M059J (cell line): ENCODE measurements at regions not wholly inside any gene's neighbourhood (a gene's known extent, or its start where the extent isn't known, plus 50 kb on each side); places are given as distances from the start of the nearest gene placed in this dataset.

Experiments used
- DNase-seq: peaks from one replicate; pipeline ENCODE4 v3.0.0-alpha.2; 2012; ENCODE audit warnings: low read depth

DNA sequence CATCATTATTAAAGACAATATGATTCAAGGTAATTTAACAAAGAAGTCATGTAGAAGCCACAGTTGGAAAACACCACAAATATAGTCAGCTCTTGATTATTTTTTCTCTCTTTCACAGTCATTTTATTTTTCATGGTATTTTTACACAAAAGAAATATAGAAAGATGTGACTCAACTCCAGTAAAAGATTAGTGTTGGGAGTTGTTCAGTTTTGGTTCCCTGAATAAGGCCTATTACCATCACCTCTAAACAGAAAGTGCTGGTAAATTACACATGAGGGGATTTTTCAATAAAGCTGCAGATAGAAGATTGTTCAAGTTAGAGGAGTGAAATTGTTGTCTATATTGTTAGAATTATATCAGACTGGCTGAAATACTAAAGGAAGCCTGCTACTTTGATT is 107.0 kb downstream of the DDIT4L start:
- no peak for DNase-seq

DNA sequence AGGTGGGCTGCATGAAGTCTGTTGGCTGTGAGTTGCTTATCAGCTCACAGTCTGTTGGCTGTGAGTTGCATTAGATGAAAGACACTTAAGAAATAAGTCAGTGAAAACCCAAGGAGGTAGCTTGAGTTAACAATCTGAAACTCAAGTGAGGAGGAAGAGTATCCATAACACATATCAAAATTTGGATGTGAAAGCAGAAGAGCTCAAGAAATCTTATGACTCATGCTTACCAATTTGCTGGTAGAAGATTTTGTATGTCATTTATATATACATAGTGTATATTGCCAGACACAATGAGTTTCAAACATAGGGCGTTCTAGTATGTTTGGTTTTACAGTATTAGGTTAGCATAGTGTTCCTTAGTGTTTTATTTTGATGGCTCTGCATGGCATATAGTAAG is 107.4 kb downstream of the DDIT4L start:
- no peak for DNase-seq

DNA sequence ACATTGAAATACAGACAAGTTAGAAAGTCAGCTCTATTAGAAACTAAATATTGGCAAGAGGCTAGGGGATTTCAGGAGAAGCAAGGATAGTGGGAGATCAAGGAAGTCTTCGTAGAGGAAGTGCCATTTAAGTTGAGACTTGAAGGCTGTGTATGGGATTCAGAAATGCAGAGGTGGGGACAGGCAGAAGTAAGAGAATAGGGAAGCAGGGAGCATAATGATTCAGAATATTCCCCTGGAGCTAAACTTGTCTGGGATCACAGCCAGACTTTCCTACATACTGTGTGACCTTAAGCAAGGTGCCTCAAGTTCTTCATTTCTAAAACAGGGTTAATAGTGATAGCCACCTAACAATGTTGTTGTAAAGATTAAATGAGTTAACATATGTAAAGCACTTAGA is 108.8 kb downstream of the DDIT4L start:
- DNase-seq: peak; percentile 69

DNA sequence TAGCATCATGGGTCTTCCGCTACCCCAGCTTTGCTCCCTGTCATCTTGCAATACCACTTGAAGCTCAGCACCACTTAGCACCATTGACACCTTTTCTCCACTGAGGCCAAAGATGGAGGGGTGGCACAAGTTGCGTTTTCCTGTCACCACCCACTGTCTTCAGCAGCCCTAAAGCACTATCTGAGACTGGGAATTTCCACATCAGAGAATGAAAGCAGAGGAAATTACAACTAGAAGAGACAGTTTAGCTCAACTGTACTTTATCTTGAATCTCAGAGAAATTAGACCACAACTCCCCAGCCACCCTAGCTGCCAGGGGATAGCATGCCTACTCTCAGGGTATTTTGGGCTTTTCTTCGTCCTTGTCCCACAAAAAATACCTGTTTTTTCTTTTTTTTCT is 111.0 kb downstream of the DDIT4L start:
- no peak for DNase-seq

DNA sequence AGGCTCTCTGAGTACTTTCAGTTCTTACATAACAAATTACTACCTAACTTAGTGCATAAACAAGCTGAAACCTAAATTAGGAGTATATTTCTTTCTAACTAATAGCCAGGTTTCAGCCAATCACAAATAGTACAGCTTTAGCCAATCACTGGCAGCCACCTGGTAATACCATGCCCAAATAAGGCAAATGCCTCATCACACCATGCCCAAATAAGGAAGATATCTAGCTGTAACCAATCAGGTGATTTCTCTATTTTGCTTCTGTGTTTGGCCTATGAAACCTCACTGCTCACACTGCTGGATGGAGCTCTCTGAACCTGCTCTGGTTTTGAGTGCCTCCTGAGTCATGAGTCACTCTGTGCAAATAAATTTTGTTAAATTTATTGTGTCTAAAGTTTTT is 113.5 kb downstream of the DDIT4L start:
- DNase-seq: peak; percentile 76

DNA sequence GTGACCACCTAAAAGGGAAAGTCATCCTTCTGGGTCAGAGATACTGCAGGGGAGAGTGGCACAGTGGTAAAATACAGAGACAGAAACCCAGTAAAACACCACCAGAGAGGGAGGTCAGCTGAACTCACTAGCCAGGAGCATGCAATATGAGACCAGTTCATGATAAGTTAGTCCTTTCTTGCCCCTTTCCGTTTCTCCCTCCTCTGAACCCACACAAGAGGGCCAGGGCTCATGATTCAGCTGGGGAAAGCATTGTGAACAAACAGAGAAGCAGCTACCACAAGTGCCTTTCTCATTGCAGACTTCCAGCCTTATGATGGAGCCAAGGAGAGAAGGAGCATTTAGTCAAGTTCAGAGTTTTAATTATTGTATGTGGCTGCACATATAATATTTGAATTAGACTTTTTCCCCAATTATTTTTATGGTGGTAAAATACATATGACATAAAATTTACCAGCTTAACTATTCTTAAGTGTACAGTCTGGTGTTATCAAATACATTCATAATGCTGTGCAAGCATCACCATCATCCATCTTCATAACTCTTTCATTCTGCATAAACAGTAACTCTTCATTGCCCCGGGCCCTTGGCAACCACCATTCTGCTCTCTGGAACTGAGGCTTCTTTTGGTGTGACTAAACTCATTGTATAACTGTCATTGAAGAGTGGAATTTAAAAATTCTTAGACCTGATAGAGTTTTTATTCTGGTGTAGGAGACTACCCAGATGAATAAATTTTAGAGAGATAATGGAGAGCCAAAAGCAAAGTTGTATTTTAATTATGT is 114.6 kb downstream of the DDIT4L start:
- DNase-seq: peak; percentile 73

DNA sequence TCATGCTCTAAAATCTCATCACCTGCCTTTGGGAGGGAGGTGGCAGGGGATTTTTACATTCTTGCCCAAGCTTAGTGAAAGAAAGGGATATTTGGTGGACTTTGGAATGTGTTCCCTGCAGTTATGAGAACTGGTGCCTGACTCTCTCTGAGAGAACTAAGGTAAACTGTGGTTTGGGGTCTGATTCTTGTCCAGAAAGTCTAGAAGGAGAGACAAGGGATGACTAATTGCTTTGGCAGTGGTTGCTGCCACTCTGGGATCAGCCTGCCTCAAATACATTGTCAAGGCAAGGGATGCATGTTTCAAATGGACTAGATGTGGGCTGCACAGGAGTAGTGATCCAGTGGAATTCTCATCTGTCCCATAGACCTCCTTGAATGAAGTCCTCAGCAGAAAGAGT is 115.2 kb downstream of the DDIT4L start:
- DNase-seq: peak; percentile 88

DNA sequence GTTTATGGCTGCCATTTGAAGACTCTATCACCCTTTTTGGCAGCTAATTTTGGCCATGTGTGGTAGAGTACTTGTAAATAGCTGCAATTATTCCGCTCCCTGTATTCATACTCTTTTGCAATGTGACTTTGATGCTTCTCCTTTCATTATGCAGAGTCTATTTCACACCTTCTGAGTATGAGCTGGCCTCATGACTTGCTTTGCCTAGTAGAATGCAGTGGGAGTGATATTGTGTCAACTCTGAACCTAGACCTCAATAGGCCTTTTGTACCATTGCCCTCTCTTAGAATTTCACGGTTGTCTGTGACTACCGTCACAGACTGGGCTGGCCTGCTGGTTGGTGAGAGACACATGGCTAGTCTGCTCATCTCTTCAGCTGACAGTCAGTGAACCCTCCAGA is 118.8 kb downstream of the DDIT4L start:
- no peak for DNase-seq

DNA sequence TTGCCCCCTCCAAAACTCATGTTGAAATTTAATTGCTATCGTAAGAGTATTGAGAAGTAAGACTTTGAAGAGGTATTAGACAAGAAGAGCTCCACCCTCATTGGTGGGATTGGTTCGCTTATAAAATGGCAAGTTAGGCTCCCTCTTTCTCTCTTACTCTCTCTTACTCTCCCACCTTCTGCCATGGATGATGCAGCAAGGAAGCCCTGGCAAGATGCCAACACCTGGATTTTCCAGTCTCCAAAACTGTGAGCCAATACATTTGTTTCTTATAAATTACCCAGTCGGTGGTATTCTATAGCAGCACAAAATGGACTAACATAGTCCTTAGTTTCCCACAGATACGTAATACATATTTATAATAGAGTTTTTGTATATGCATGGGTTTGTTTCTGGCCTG is 119.4 kb downstream of the DDIT4L start:
- DNase-seq: no peak

DNA sequence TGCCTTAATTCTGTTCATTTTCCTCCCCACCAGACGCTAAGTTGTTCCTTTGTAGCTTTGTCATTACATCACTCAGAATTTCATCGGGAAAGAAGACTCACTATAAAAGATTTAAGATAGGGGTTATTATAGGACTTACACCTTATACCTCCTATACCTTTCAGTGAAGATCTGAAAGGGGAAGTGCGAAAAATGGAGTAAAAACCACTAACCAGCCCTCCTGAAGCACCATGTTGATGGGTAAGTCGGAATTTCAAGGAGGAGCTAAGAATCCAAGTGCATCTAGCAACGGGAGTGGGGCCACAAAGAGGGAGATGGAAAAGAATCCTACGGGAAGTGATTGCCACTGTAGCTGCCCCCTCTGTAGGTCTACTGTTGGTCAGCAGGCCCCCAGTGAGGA is 119.1 kb upstream of the H2AZ1 start:
- DNase-seq: no peak

DNA sequence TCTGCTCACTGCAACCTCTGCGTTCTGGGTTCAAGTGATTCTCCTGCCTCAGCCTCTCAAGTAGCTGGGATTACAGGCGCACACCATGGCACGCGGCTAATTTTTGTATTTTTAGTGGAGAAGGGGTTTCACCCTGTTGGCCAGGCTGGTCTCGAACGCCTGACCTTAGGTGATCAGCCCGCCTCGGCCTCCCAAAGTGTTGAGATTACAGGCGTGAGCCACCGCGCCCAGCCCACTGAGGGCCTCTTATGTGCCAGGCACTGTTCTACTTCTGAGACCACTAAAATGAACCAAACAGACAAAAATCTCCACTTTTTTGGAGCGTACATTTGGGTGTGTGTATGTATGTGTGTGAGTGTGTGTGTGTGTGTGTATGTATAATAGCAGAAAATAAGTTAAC is 117.2 kb upstream of the H2AZ1 start:
- no peak for DNase-seq

DNA sequence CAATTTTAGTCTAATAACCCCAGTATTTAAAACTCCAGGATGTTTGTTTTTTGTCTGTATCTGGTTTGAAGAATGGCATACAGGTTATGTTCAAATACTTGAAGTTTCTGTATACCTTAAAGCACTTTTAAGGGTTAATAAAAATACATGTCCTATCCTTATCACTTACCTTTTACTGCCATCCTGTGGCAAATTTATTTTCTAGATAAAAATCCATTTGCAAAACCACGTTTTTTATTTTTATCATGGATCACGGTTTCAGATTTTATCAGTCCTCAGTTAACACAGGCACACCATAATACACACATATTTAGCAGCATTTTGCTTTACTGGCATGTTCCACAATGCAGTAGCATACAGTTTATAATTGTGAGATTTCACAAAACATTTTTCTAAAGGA is 113.3 kb upstream of the H2AZ1 start:
- DNase-seq: no peak

DNA sequence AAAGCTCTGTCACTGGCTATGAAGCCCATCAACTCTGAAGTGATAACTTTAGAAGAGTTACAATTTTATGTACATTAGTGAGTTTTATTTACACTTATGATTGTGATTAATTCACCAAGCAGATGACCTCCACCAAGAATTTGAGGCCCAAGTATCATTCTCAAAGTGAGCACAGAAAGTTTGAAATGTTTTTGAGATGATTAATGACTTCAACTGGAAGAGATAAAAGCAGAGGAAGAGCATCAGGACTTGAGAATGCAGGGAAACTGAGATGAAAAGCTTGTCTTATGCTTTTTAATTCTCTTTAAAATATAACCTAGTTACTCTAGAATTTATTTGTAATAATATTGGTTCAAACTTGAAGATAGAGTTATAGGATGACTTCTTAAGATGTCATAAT is 112.8 kb upstream of the H2AZ1 start:
- DNase-seq: no peak

DNA sequence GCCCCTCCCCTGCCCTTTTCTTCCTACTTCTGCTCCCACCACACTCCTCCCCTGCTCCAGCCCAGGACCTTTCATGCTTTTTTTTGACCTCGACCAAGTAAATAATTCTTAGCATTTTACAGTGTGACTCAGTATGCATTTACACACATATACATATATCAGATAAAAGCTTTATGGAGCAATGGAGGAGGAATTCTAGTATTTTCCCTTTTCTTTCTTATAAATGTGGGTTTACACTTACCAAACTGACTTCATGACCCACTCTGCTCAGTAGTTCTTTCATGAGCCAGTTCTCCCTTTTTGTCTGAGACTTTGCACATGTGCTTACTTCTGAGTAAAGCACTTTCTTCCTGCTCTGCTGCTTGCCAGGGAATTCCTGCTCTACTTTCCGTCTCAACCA is 111.8 kb upstream of the H2AZ1 start:
- DNase-seq: no peak

DNA sequence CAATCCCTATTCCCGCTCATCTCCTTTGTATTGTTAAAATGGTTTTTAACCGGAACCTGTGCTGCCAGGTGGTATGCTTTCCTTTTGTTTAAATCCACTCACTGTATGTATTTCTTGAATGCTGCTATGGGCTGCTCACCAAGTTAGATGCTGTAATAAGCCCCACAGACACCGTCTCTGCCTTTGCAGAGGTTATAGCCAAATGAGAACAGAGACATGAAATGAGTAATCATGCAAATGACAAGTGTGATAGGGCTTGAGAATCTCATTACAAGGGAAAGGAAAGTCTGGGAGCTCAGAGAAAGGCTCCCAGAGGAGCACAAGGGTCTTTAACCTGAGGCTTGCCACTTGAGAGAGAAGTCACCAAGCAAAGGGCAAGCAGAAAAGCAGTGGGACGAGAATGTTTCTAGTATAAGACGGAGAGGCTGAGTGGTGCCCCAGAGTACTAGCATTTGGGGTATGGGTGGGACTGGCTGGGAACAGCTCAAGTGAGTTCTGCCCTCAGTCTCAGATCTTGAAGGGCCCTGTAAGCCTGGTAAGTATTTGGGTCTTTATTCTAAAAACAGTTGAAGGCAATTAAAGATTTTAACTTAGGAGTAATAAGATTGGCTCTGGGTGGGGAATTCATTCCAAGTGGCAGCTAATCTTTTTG is 110.8 kb upstream of the H2AZ1 start:
- DNase-seq: no peak

DNA sequence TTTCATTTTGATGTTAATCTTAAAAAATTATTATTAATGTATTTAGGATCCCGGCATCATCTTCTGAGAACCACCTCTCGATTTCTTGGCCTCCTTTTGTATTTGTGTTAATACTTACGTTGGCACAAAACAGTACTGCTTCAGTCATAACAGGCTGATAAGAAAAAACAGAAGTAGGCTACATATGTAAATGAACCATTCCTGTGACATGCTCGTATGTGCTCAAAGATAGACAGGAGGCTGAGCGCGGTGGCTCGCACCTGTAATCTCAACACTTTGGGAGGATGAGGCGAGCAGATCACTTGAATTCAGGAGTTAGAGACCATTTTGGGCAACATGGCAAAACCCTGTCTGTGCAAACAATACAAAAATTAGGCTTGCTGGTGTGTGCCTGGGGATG is 109.4 kb upstream of the H2AZ1 start:
- no peak for DNase-seq

DNA sequence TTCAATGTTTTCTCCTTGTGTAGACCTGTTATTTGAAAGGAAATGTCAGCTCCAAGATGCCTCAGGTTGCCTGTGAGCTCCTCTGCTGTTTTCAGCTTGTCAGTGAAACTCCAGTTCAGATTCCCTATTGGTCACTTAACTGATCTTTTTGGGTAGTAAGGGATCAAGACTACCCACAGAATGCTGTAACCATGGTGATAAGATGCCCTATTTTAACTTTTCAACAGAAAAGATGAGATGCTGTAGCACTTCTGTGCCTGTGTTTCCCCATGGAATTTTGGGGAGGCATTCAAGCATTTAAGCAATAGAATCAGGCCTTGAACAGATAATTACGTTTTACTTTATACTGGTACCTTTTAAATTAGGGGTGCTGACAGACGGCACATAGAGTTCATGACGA is 106.6 kb upstream of the H2AZ1 start:
- DNase-seq: no peak

DNA sequence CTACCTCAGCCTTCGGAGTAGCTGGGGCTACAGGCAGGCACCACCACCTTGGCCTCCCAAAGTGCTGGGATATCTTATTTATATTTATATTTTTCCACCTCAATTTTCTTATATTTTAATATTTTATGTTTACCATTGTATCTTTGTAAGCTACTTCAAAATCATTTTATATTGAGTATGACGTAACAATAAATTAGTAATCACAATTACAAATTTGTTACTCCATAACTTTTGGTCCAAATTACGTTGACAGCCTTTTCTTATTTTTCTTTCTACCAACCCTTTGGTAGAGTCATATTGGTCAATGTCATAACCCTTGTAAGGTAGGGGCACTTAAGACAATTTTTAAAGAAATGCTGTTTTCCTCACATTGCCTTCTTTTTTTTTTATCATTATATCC is 104.0 kb upstream of the H2AZ1 start:
- no peak for DNase-seq

DNA sequence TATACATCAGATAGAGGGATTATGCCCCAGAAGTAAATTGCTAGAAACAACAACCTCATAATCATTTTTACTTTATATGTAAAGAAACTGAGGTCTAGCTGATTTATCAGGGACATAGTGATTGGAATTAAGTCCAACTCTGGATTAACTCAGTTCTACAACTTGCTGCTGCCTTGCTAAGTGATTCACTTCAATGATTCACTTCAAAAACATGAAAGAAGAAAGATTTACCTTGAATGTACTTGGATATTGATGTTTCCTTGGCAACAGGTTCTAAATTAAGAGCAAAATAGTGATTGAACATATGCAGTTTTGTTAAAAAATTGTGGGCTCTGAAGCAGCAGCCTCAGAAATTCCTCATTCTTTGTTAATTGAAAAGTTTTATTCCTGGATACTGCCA is 99.8 kb upstream of the H2AZ1 start:
- peak; percentile 29 for DNase-seq

DNA sequence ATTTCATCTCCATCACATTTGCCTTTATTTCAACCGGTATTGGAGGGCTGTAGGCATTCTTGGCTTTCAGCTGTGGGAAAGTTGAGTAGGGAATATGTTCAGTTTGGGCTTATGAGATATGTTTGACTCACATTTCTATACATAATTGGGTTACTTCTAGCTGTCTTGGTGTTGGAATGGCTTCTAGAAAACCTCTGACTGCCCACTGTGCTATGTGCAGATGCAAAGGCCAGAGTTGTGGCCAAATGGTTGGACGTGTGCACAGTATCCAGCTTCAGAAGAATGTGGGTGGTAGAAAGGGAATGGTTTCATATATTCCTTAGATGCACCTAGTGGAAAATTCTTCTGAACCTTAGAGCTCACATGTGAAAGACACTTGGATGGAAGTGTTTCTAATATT is 92.6 kb upstream of the H2AZ1 start:
- no peak for DNase-seq

DNA sequence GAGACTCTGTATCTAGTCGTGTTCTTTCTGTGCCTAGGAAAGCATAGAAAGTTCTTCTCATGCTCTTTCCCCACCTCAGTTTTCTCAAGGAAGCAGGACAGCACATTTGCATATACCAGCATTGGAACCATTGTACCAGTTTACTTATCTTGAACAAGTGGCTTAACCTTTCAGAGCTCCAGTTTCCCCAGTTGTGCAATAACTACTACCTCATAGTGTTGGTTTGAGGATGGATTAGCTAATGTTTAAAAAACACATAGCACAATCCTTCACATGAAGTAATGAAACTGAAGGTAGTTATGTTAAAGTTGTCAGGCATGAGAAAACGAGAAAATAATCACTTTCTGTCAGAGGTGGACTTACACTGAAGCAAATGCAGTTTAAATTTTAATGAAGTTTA is 92.2 kb upstream of the H2AZ1 start:
- no peak for DNase-seq

DNA sequence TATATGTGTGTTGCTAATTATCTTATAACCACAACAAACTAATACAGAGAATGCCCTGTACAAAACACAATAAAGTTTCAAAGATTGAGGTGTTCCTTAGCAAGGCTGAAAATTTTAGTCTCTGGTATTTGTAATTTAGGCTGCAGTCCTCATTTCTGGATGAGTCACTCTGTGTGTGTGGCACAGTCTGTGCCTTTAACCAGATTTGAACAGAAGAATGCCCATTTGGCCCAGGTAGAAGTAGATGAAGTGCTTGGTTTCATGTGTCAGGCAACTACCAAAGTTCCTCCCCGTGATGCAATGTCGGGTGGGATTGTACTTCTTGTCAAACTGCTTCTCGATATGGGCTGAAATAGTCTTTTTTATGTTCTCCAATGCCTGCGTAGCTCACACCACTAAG is 91.6 kb upstream of the H2AZ1 start:
- no peak for DNase-seq

DNA sequence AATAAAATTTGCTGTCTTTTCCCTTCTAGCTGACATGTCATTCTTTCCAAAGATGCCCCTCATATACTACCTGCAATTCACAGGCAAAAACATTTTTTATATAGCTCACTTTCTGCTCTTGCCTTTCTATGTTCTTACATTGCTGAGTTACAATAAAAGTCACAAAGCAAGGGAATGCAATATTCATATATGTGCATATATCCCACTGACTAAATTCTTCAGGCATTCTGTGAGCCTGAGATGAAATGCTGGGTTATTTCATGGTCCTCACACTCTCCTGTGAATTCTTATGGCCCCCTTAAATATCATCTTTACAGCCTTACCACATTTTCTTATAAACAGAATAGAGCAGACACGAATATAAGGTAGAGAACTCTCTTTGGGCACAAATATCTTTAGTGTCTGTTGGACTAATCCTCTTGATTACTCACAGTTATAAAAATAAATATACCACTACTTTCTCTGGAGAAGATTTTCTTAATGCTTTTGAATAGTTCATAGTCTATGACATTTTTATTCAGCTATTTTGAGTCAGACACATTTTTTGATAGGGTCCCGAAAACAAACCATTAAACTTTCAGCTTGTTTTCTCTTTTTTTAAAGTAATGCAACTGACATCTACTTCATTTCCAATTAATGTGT is 84.1 kb upstream of the H2AZ1 start:
- no peak for DNase-seq
